H9 (cell line): ENCODE measurements at regions not wholly inside any gene's neighbourhood (a gene's known extent, or its start where the extent isn't known, plus 50 kb on each side); places are given as distances from the start of the nearest gene placed in this dataset.

ENCODE experiments used
- DNase-seq: peaks from one replicate; pipeline ENCODE4 v3.0.0-alpha.2; 2017
- H2AFZ ChIP-seq: one replicate; pipeline ENCODE4 v1.6.1; 2013; ENCODE audit warnings: mild to moderate bottlenecking, low read length, control low read depth, moderate library complexity
- H2AK5ac ChIP-seq: 2 replicates; pipeline ENCODE4 v1.6.1; 2013; ENCODE audit warnings: low read length, control low read depth, mixed read lengths; ENCODE audit not compliant: insufficient read length
- H2BK120ac ChIP-seq: one replicate; pipeline ENCODE4 v1.6.1; 2013; ENCODE audit warnings: low read depth, mild to moderate bottlenecking, low read length, control low read depth, inconsistent platforms; ENCODE audit not compliant: poor library complexity, severe bottlenecking
- H2BK12ac ChIP-seq: 2 replicates; pipeline ENCODE4 v1.6.1; 2013; ENCODE audit warnings: low read length, control low read depth, mixed read lengths, low read depth; ENCODE audit not compliant: insufficient read length
- H2BK15ac ChIP-seq: 2 replicates; pipeline ENCODE4 v1.6.1; 2013; ENCODE audit warnings: low read depth, low read length, control low read depth
- H2BK20ac ChIP-seq: one replicate; pipeline ENCODE4 v1.6.1; 2013; ENCODE audit warnings: low read depth, mild to moderate bottlenecking, low read length, control low read depth, inconsistent platforms; ENCODE audit not compliant: poor library complexity, severe bottlenecking
- H2BK5ac ChIP-seq: 2 replicates; pipeline ENCODE4 v1.6.1; 2013; ENCODE audit warnings: low read length, control low read depth, mixed read lengths; ENCODE audit not compliant: insufficient read length
- H3K14ac ChIP-seq: 2 replicates; pipeline ENCODE4 v1.6.1; 2013; ENCODE audit warnings: low read length, control low read depth; ENCODE audit not compliant: insufficient read depth
- H3K18ac ChIP-seq: 2 replicates; pipeline ENCODE4 v1.6.1; 2013; ENCODE audit warnings: low read depth, mild to moderate bottlenecking, mixed read lengths, low read length, control low read depth; ENCODE audit not compliant: insufficient read length
- H3K23ac ChIP-seq: 2 replicates; pipeline ENCODE4 v1.6.1; 2013; ENCODE audit warnings: low read length, control low read depth, mixed read lengths, low read depth; ENCODE audit not compliant: insufficient read length
- H3K23me2 ChIP-seq: 2 replicates; pipeline ENCODE4 v1.6.1; 2013; ENCODE audit warnings: low read depth, mild to moderate bottlenecking, mixed read lengths, low read length, control low read depth; ENCODE audit not compliant: insufficient read length, poor library complexity, severe bottlenecking
- H3K27ac ChIP-seq: 2 replicates; pipeline ENCODE4 v1.5.1; 2013; ENCODE audit warnings: low read length, control low read depth, mixed read lengths, low read depth; ENCODE audit not compliant: insufficient read length
- H3K27me3 ChIP-seq: 2 replicates; pipeline ENCODE4 v1.6.1; 2013; ENCODE audit warnings: low read length, control low read depth, inconsistent platforms; ENCODE audit not compliant: insufficient read depth
- H3K4ac ChIP-seq: 2 replicates; pipeline ENCODE4 v1.6.1; 2013; ENCODE audit warnings: low read depth, mild to moderate bottlenecking, control low read depth, inconsistent platforms, low read length, moderate library complexity
- H3K4me1 ChIP-seq: 2 replicates; pipeline ENCODE4 v1.6.1; 2013; ENCODE audit warnings: low read length, control low read depth, inconsistent platforms; ENCODE audit not compliant: insufficient read depth
- H3K4me2 ChIP-seq: 2 replicates; pipeline ENCODE4 v1.6.1; 2013; ENCODE audit warnings: low read length, control low read depth, mixed read lengths; ENCODE audit not compliant: insufficient read length, insufficient read depth
- H3K56ac ChIP-seq: 2 replicates; pipeline ENCODE4 v1.6.1; 2013; ENCODE audit warnings: low read depth, mild to moderate bottlenecking, mixed read lengths, low read length, control low read depth; ENCODE audit not compliant: insufficient read length
- H3K79me1 ChIP-seq: 2 replicates; pipeline ENCODE4 v1.6.1; 2013; ENCODE audit warnings: low read depth, mild to moderate bottlenecking, moderate library complexity, low read length, control low read depth, inconsistent platforms; ENCODE audit not compliant: insufficient read depth, poor library complexity, severe bottlenecking
- H3K79me2 ChIP-seq: 2 replicates; pipeline ENCODE4 v1.6.1; 2013; ENCODE audit warnings: low read length, control low read depth, inconsistent platforms; ENCODE audit not compliant: insufficient read depth
- H3K9ac ChIP-seq: 2 replicates; pipeline ENCODE4 v1.6.1; 2013; ENCODE audit warnings: low read length, control low read depth, mixed read lengths; ENCODE audit not compliant: insufficient read length; ENCODE audit errors: extremely low read depth
- H3K9me3 ChIP-seq: one replicate; pipeline ENCODE4 v1.6.1; 2013; ENCODE audit warnings: low read depth, low read length, inconsistent platforms; ENCODE audit not compliant: control insufficient read depth
- H3T11ph ChIP-seq: one replicate; pipeline ENCODE4 v1.6.1; 2013; ENCODE audit warnings: mild to moderate bottlenecking, low read length, control low read depth, inconsistent platforms
- H4K20me1 ChIP-seq: one replicate; pipeline ENCODE4 v1.6.1; 2013; ENCODE audit not compliant: control insufficient read depth, insufficient read length, insufficient read depth
- H4K5ac ChIP-seq: 2 replicates; pipeline ENCODE4 v1.6.1; 2013; ENCODE audit warnings: low read depth, mild to moderate bottlenecking, mixed read lengths, low read length, control low read depth; ENCODE audit not compliant: insufficient read length
- H4K8ac ChIP-seq: replicated peaks from 2 replicates; pipeline ENCODE4 v1.6.1; 2013; ENCODE audit warnings: low read length, control low read depth, mixed read lengths, low read depth; ENCODE audit not compliant: insufficient read length
- H4K91ac ChIP-seq: 2 replicates; pipeline ENCODE4 v1.6.1; 2013; ENCODE audit warnings: low read depth, mild to moderate bottlenecking, moderate library complexity, mixed read lengths, low read length, control low read depth; ENCODE audit not compliant: insufficient read length
- H3K27ac Mint-ChIP-seq, 3 experiments: 2 replicates in 2 of 3; 3 replicates in 1 of 3; pipeline ENCODE4 v1.8.0; 2020 to 2021; ENCODE audit warnings: mixed read lengths in 3 of 3, mild to moderate bottlenecking in 1 of 3, moderate library complexity in 1 of 3
- H3K27me3 Mint-ChIP-seq: 2 replicates; pipeline ENCODE4 v1.8.0; 2021; ENCODE audit warnings: low read depth, mild to moderate bottlenecking, moderate library complexity, mixed read lengths
- H3K36me3 Mint-ChIP-seq, 3 experiments: 2 replicates in 2 of 3; 3 replicates in 1 of 3; pipeline ENCODE4 v1.8.0; 2020 to 2021; ENCODE audit warnings: low read depth in 3 of 3, mixed read lengths in 3 of 3; ENCODE audit not compliant: insufficient read depth in 1 of 3
- H3K4me1 Mint-ChIP-seq, 2 experiments: 2 replicates each; pipeline ENCODE4 v1.8.0; 2020; ENCODE audit warnings: mixed read lengths in 2 of 2
- H3K4me3 Mint-ChIP-seq, 2 experiments: 2 replicates in 1 of 2; 3 replicates in 1 of 2; pipeline ENCODE4 v1.8.0; 2020 to 2021; ENCODE audit warnings: mild to moderate bottlenecking in 2 of 2, mixed read lengths in 2 of 2, moderate library complexity in 1 of 2
- H3K9me3 Mint-ChIP-seq, 2 experiments: 2 replicates in 1 of 2; 3 replicates in 1 of 2; pipeline ENCODE4 v1.8.0; 2020; ENCODE audit warnings: mild to moderate bottlenecking in 2 of 2, mixed read lengths in 2 of 2, moderate library complexity in 1 of 2
- CTCF ChIP-seq: fragments of 200-600 bp; sonication (generic); conservative IDR thresholded peaks from 3 replicates; pipeline ENCODE4 v1.8.0; 2021; ENCODE audit warnings: antibody characterized with exemption, mild to moderate bottlenecking
- WGBS: extraction: QIAGEN DNeasy Blood & Tissue Kit; methylation state at CpG from one replicate; pipeline ENCODE4 v1.1.7; 2013; ENCODE audit warnings: missing lambda C conversion rate, low lambda C conversion rate, mixed read lengths; ENCODE audit not compliant: insufficient read length; ENCODE audit errors: extremely low coverage; 5-methylcytosine and 5-hydroxymethylcytosine counted together

- TF ChIP-seq CTCF = no peak
- WGBS = no CpG with 5 or more reads among the region's 1 CpG
Measured at GRCh38 chr9:134498814-134499166, 142.8 kb upstream of the COL5A1 start.

More at GRCh38 chr9:134498814-134499166, 142.8 kb upstream of the COL5A1 start:
- H3K9me3 ChIP-seq = no peaks in the 10 kb centered on the region
- no peak overlapping the region for H3K4me2 ChIP-seq
- no peak overlapping the region for H4K8ac ChIP-seq
- H2BK120ac ChIP-seq = no peak overlapping the region
- peaks cover 0 to 7% (median 0%) of the 10 kb centered on the region in 3 experiments; a peak in 1 of 7 replicates for H3K36me3 Mint-ChIP-seq
- H3K9ac ChIP-seq = no peak overlapping the region
- no peak for DNase-seq
- no peak overlapping the region for H3K14ac ChIP-seq
- no peak overlapping the region for H2BK5ac ChIP-seq
- no peak overlapping the region for H3K18ac ChIP-seq
- H3K4me1 Mint-ChIP-seq = peaks cover 0 to 1% of the 10 kb centered on the region in 2 experiments; a peak in 1 of 4 replicates
- H3K27ac ChIP-seq = no peak overlapping the region
- no peak overlapping the region for H2AFZ ChIP-seq
- no peak overlapping the region for H3K23ac ChIP-seq
- H3K27me3 ChIP-seq = peaks cover 2% of the 10 kb centered on the region; the same call in 1 of the 2 replicates
- H2BK20ac ChIP-seq = no peak overlapping the region
- H3K27ac Mint-ChIP-seq = no peak overlapping the region
- H3K4ac ChIP-seq = no peak overlapping the region
- no peak overlapping the region for H3K56ac ChIP-seq
- no peaks in the 10 kb centered on the region; the same call in 1 of the 2 replicates for H3K27me3 Mint-ChIP-seq
- H3K79me1 ChIP-seq = no peaks in the 10 kb centered on the region
- no peak overlapping the region for H2BK12ac ChIP-seq
- H3K23me2 ChIP-seq = peaks cover 2% of the 10 kb centered on the region
- no peak overlapping the region for H2AK5ac ChIP-seq
- H3K79me2 ChIP-seq = no peaks in the 10 kb centered on the region
- no peaks in the 10 kb centered on the region for H3K4me1 ChIP-seq
- H2BK15ac ChIP-seq = no peak overlapping the region
- no peaks in the 10 kb centered on the region for H4K20me1 ChIP-seq
- peaks cover 6 to 13% of the 10 kb centered on the region in 2 experiments; a peak in 3 of 5 replicates for H3K9me3 Mint-ChIP-seq
- H4K91ac ChIP-seq = no peak overlapping the region
- no peak overlapping the region for H3K4me3 Mint-ChIP-seq
- no peak overlapping the region for H4K5ac ChIP-seq
- H3T11ph ChIP-seq = no peak overlapping the region
